Osteoblast (primary cell): ENCODE measurements at regions not wholly inside any gene's neighbourhood (a gene's known extent, or its start where the extent isn't known, plus 50 kb on each side); places are given as distances from the start of the nearest gene placed in this dataset.

Source experiments
- DNase-seq: peaks from one replicate; pipeline ENCODE4 v3.0.0; 2011; ENCODE audit warnings: low spot score, mixed read lengths; ENCODE audit not compliant: insufficient read length; ENCODE audit errors: missing footprints
- H2AFZ ChIP-seq: 2 replicates; pipeline ENCODE4 v1.6.0; 2011; ENCODE audit warnings: mild to moderate bottlenecking, low read length
- H3K27ac ChIP-seq: 2 replicates; pipeline ENCODE4 v1.5.1; 2011; ENCODE audit warnings: mild to moderate bottlenecking, low read depth, low read length, moderate library complexity
- H3K27me3 ChIP-seq: 2 replicates; pipeline ENCODE4 v1.6.0; 2012; ENCODE audit warnings: mild to moderate bottlenecking, control low read depth, inconsistent platforms, low read length, moderate library complexity; ENCODE audit not compliant: insufficient read depth
- H3K36me3 ChIP-seq: 2 replicates; pipeline ENCODE4 v1.5.1; 2011; ENCODE audit warnings: mild to moderate bottlenecking, low read length, control low read depth, moderate library complexity; ENCODE audit not compliant: insufficient read depth
- H3K4me1 ChIP-seq: 2 replicates; pipeline ENCODE4 v1.5.1; 2011; ENCODE audit warnings: mild to moderate bottlenecking, low read length, control low read depth, moderate library complexity; ENCODE audit not compliant: insufficient read depth
- H3K4me2 ChIP-seq: 2 replicates; pipeline ENCODE4 v1.6.0; 2011; ENCODE audit warnings: mild to moderate bottlenecking, low read length; ENCODE audit not compliant: insufficient read depth
- H3K4me3 ChIP-seq: fragments of 200-600 bp; sonication (generic); 3 replicates; pipeline ENCODE4 v1.5.1; 2012; ENCODE audit warnings: mild to moderate bottlenecking, low read length, inconsistent platforms; ENCODE audit not compliant: insufficient read depth
- H3K79me2 ChIP-seq: 2 replicates; pipeline ENCODE4 v1.6.0; 2012; ENCODE audit warnings: mild to moderate bottlenecking, low read length, control low read depth, inconsistent platforms; ENCODE audit not compliant: insufficient read depth
- H3K9me3 ChIP-seq: 2 replicates; pipeline ENCODE4 v1.5.1; 2011; ENCODE audit warnings: low read depth, low read length, control low read depth
- H4K20me1 ChIP-seq: 2 replicates; pipeline ENCODE4 v1.6.0; 2012; ENCODE audit warnings: mild to moderate bottlenecking, low read length, control low read depth; ENCODE audit not compliant: insufficient read depth
- TF ChIP-seq, protein P1 (sequence below): IDR thresholded peaks from 2 replicates; pipeline ENCODE4 v1.5.1; 2011; ENCODE audit warnings: mild to moderate bottlenecking, low read depth, low read length, moderate library complexity; ENCODE audit errors: extremely low read depth

DNA sequence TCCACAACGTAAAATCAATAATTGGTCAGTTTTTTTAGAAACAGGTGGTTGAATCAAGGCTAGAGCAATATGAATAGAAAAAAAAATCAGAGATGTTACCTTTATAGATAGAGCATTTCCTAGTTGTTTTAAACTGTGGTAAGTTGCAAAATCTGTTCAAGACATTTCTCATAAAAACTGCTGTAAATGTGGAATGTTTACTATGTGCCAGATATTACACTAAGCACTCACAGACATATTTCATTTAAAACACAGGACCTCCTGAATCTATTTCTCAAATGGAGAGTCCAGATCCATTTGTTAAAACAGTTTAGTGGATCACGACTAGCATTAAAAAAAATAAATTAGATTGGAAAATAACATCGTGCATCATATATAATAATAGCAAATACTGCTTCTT, 570.0 kb upstream of the ZNF608 start:
- Histone ChIP-seq H3K4me2 (no peak overlapping the region), H3K27ac (no peak overlapping the region), H2AFZ (no peak overlapping the region), H3K4me1 (peaks cover 10% of the 10 kb centered on the region), H3K36me3 (no peaks in the 10 kb centered on the region), H3K79me2 (no peaks in the 10 kb centered on the region), H3K4me3 (no peak overlapping the region), H3K9me3 (no peaks in the 10 kb centered on the region), H4K20me1 (no peaks in the 10 kb centered on the region), H3K27me3 (no peaks in the 10 kb centered on the region)
- peak; percentile 4 for DNase-seq
- TF ChIP-seq, protein P1, sequence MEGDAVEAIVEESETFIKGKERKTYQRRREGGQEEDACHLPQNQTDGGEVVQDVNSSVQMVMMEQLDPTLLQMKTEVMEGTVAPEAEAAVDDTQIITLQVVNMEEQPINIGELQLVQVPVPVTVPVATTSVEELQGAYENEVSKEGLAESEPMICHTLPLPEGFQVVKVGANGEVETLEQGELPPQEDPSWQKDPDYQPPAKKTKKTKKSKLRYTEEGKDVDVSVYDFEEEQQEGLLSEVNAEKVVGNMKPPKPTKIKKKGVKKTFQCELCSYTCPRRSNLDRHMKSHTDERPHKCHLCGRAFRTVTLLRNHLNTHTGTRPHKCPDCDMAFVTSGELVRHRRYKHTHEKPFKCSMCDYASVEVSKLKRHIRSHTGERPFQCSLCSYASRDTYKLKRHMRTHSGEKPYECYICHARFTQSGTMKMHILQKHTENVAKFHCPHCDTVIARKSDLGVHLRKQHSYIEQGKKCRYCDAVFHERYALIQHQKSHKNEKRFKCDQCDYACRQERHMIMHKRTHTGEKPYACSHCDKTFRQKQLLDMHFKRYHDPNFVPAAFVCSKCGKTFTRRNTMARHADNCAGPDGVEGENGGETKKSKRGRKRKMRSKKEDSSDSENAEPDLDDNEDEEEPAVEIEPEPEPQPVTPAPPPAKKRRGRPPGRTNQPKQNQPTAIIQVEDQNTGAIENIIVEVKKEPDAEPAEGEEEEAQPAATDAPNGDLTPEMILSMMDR, result no peak

- H3K27ac ChIP-seq, result no peak overlapping the region
- H3K79me2 ChIP-seq, result no peaks in the 10 kb centered on the region
- TF ChIP-seq, protein P1, result no peak
- H3K9me3 ChIP-seq, result no peaks in the 10 kb centered on the region
- DNase-seq, result no peak
- H3K4me3 ChIP-seq, result no peak overlapping the region
- H3K4me1 ChIP-seq, result peaks cover 8% of the 10 kb centered on the region
- no peak overlapping the region for H2AFZ ChIP-seq
- H3K36me3 ChIP-seq, result no peaks in the 10 kb centered on the region
- H3K4me2 ChIP-seq, result no peak overlapping the region
- no peaks in the 10 kb centered on the region for H4K20me1 ChIP-seq
- H3K27me3 ChIP-seq, result no peaks in the 10 kb centered on the region
Observed at GRCh38 chr5:125316915-125317535, 570.6 kb upstream of the ZNF608 start.

GRCh38 chr5:125317536-125317995, 571.1 kb upstream of the ZNF608 start:
- no peak overlapping the region for H3K4me3 ChIP-seq
- no peak overlapping the region for H2AFZ ChIP-seq
- no peak overlapping the region for H3K4me2 ChIP-seq
- no peaks in the 10 kb centered on the region for H3K9me3 ChIP-seq
- TF ChIP-seq, protein P1, result no peak
- no peaks in the 10 kb centered on the region for H3K79me2 ChIP-seq
- H3K27me3 ChIP-seq, result no peaks in the 10 kb centered on the region
- no peak overlapping the region for H3K27ac ChIP-seq
- H3K36me3 ChIP-seq, result no peaks in the 10 kb centered on the region
- no peaks in the 10 kb centered on the region for H4K20me1 ChIP-seq
- peaks cover 3% of the 10 kb centered on the region for H3K4me1 ChIP-seq
- DNase-seq, result no peak

GRCh38 chr5:125321654-125322053, 575.2 kb upstream of the ZNF608 start:
- Histone ChIP-seq H3K36me3 (no peaks in the 10 kb centered on the region), H3K27me3 (no peaks in the 10 kb centered on the region), H3K4me1 (peaks cover 6% of the 10 kb centered on the region), H4K20me1 (no peaks in the 10 kb centered on the region), H3K4me3 (no peak overlapping the region), H2AFZ (no peak overlapping the region), H3K4me2 (no peak overlapping the region), H3K79me2 (no peaks in the 10 kb centered on the region), H3K27ac (no peak overlapping the region), H3K9me3 (no peaks in the 10 kb centered on the region)
- no peak for DNase-seq
- TF ChIP-seq, protein P1, result no peak
